Sigmoid colon (tissue), 3 donors: ENCODE measurements at regions not wholly inside any gene's neighbourhood (a gene's known extent, or its start where the extent isn't known, plus 50 kb on each side); places are given as distances from the start of the nearest gene placed in this dataset.

Source experiments
- CTCF ChIP-seq, 4 experiments: fragments of 450-650 bp in 3 of 4; fragments of 200-600 bp in 1 of 4; IDR thresholded peaks; one replicate each; pipeline ENCODE4 v1.5.1; 2016 to 2019; ENCODE audit warnings: antibody characterized with exemption in 4 of 4, mild to moderate bottlenecking in 3 of 4, moderate library complexity in 2 of 4
- POLR2A ChIP-seq, 2 donors: fragments of 450-650 bp; IDR thresholded peaks; one replicate each; pipeline ENCODE4 v1.6.1; 2016; ENCODE audit warnings: antibody characterized with exemption in 2 of 2, mild to moderate bottlenecking in 2 of 2, moderate library complexity in 2 of 2

- TF ChIP-seq CTCF (IDR thresholded peaks at IDR 0.05) (no peak), POLR2A (IDR thresholded peaks at IDR 0.05) (no peak)
Measured at GRCh38 chr2:215550331-215550730, 114.5 kb upstream of the FN1 start.
